Tibial nerve (tissue), 4 donors: ENCODE measurements at regions not wholly inside any gene's neighbourhood (a gene's known extent, or its start where the extent isn't known, plus 50 kb on each side); places are given as distances from the start of the nearest gene placed in this dataset.
"Not testable (repeated sequence)": the region's sequence is repeated elsewhere in the genome, so short reads cannot be mapped to it uniquely, and the experiment has no call there.

Experiments used
- CTCF ChIP-seq, 5 experiments: fragments of 200-600 bp in 3 of 5; fragments of 450-650 bp in 2 of 5; sonication (generic) in 3 of 5; IDR thresholded peaks; one replicate each; pipeline ENCODE4 v1.5.1; 2016 to 2019; ENCODE audit warnings: antibody characterized with exemption in 5 of 5, mild to moderate bottlenecking in 3 of 5, moderate library complexity in 2 of 5
- EP300 ChIP-seq, 2 donors: sonication (generic); formaldehyde crosslinking; IDR thresholded peaks; one replicate each; pipeline ENCODE4 v1.6.1; 2017; ENCODE audit warnings: antibody characterized with exemption in 2 of 2, mild to moderate bottlenecking in 1 of 2

GRCh38 chr6:57946084-57946768 is 628.8 kb downstream of the PRIM2 start:
- TF ChIP-seq CTCF, EP300 (IDR thresholded peaks at IDR 0.05): not testable (repeated sequence)
